GM21528 (cell line): ENCODE measurements at regions not wholly inside any gene's neighbourhood (a gene's known extent, or its start where the extent isn't known, plus 50 kb on each side); places are given as distances from the start of the nearest gene placed in this dataset.

Experiments
- ATAC-seq: cut with Tn5 transposase; IDR thresholded peaks from one replicate; pipeline ENCODE4 v1.9.1; 2021; ENCODE audit warnings: mild to moderate bottlenecking, moderate library complexity; ENCODE audit not compliant: unreplicated experiment, low FRiP score

GRCh38 chr1:4916610-4917009, 262.2 kb downstream of the AJAP1 start:
- ATAC-seq, result no peak

DNA sequence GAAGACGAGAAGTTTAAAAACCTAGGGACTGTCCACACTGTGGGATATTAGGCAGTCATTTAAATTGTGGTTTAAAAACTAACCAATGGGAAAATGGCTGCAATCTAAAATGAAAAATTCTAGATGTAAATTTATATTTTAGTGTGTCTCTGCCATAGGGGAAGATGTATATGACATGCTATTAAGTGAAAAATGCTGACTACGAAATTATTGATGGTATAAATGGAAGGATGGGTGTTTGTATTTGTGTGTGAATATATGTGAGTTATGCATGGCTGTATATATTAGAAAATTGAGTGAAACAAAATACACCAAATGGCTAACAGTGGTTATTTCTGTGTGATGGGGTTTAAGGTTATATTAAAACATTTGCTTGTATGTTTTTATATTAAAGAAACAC, 260.7 kb downstream of the AJAP1 start:
- ATAC-seq, result no peak

- no peak for ATAC-seq
These were observed 254.1 kb downstream of the AJAP1 start for GRCh38 chr1:4908486-4908885.

GRCh38 chr1:4894566-4894965, 240.2 kb downstream of the AJAP1 start:
- no peak for ATAC-seq

- no peak for ATAC-seq
These were observed 226.2 kb downstream of the AJAP1 start for GRCh38 chr1:4880626-4881025.

GRCh38 chr1:4877426-4877825, 223.0 kb downstream of the AJAP1 start:
- no peak for ATAC-seq

- no peak for ATAC-seq
These were observed 217.0 kb downstream of the AJAP1 start for GRCh38 chr1:4871373-4871772.

GRCh38 chr1:4868521-4868920, 214.1 kb downstream of the AJAP1 start:
- ATAC-seq, result no peak

- no peak for ATAC-seq
These were observed 202.0 kb downstream of the AJAP1 start for GRCh38 chr1:4856396-4856795.

- no peak for ATAC-seq
These were observed 200.0 kb downstream of the AJAP1 start for GRCh38 chr1:4854367-4854766.

DNA sequence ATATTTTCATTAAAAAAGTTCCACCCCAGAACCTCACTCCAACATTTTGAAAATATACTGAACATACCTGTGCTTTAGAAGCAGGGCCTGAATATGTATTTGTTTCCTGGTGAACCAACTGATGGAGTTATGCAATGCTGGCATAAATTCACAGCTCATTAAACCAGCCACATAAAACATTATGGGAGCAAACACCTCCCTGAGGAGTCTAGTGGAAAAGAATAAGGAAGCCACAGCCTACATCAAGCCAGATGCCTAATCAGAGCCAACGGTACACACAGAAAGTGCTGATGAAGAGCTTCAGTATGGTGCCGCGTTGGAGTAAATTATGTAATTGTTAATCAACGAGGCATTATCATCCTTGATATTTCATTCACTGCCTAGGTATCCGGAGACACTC, 199.5 kb downstream of the AJAP1 start:
- no peak for ATAC-seq

DNA sequence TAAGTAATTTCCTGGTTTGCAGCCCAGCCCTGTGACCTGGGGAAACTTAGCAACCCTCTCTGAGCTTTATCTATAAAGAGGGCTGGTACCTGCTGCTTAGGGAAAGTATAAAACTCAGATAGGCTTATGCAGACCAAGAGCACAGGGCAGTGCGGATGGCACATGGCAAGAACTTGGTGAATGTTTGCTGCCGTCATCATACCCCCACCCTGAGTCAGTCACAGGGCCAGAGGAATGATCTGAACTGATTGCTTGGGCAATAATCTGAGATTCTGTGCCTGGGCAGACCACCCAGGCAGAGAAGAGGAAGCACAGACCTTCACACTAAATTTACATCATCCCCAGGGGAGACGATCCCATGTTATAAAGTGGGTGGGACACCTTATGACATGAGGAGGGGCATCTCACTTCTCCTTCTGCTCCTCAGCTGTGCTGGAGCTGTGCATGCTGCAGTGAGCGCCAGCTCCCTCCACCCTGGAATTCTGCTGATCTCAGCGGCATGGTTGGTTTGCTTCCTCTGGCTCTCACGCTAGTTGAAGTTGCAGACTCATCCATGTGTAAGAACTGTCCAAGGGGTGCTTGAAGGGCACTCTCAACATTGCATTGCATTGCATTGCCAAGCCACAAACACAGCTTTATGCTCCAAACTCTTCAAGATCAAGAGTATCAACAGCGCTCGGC, 197.1 kb downstream of the AJAP1 start:
- ATAC-seq, result no peak

DNA sequence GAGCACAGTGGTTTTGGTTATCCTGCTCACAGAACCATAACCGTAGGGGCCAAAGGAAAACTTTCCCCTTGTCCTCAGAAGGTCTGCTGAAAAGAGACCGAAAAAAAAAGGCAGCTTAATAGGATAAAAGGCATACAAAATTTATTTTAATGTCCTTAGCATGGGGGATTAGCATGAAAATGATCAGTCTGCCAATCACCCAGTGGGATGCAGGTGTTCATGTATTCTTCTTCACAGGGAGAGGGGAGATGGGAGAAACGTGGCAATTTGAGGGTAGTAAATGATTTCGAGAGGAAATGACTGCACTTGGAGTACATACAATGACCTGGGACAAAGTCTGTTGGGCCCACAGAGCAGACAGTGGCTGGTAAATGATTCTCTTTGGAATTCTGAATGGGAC, 194.0 kb downstream of the AJAP1 start:
- ATAC-seq, result no peak

DNA sequence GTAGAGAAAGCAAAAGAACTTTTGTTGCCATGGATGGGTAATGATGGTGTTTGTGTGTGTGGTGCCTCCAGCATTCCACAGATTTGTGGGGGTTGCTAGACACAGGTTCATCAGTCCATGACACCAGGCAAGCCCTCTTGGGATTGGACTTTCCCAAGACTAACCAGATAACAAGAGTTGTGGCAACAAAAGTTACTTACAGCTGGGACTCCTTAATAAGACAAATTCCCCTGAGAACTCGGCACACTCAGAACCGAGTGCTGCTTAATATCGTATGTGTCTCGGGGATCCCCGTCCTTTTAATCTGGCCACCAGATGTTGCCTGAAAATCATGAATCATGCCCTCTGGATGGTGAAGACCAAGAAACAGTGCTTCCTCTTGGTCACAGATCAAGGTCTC, 193.3 kb downstream of the AJAP1 start:
- ATAC-seq, result no peak
